HFFc6 (cell line): ENCODE measurements at regions not wholly inside any gene's neighbourhood (a gene's known extent, or its start where the extent isn't known, plus 50 kb on each side); places are given as distances from the start of the nearest gene placed in this dataset.

Experiments
- DNase-seq: peaks from one replicate; pipeline ENCODE4 v3.0.0-alpha.2; 2018
- H3K27ac Mint-ChIP-seq: 2 replicates; pipeline ENCODE4 v1.8.0; 2020; ENCODE audit warnings: mild to moderate bottlenecking, mixed read lengths
- H3K27me3 Mint-ChIP-seq: 2 replicates; pipeline ENCODE4 v1.8.0; 2021; ENCODE audit warnings: mild to moderate bottlenecking, moderate library complexity, mixed read lengths; ENCODE audit not compliant: insufficient read depth
- H3K36me3 Mint-ChIP-seq: 2 replicates; pipeline ENCODE4 v1.8.0; 2021; ENCODE audit warnings: low read depth, mixed read lengths
- H3K4me1 Mint-ChIP-seq: 2 replicates; pipeline ENCODE4 v1.8.0; 2020; ENCODE audit warnings: low read depth, mixed read lengths
- H3K4me3 Mint-ChIP-seq: 2 replicates; pipeline ENCODE4 v1.8.0; 2020; ENCODE audit warnings: mild to moderate bottlenecking, moderate library complexity, mixed read lengths
- H3K9me3 Mint-ChIP-seq: 2 replicates; pipeline ENCODE4 v1.8.0; 2020; ENCODE audit warnings: mild to moderate bottlenecking, mixed read lengths
- TF ChIP-seq, protein P1 (sequence below): fragments of 200-600 bp; sonication (generic); IDR thresholded peaks from 2 replicates; pipeline ENCODE4 v1.5.0; 2021; ENCODE audit warnings: antibody characterized with exemption, mild to moderate bottlenecking

DNA sequence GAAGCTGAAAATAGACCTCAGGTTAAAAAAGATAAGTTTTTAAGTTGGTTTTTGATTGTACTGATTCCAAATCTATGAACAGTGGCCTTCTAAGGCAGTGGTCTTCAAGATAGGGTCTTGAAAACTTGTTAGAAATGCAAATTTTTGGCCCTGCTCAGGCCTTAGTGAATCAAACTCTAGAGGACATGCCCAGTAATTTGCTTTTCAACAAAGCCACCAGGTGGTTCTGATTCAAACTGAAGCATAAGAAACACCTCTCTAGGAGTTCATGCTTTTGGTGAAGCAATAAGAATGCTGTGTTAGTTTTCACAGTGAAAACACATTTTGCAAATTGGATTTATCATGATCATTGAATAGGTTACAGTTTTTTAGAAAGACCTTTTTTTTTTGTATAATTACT is 1849.4 kb upstream of the AGA start:
- no peaks in the 10 kb centered on the region for H3K4me1 Mint-ChIP-seq
- H3K27ac Mint-ChIP-seq, result no peak overlapping the region
- no peak overlapping the region for H3K4me3 Mint-ChIP-seq
- no peaks in the 10 kb centered on the region for H3K36me3 Mint-ChIP-seq
- TF ChIP-seq, protein P1, sequence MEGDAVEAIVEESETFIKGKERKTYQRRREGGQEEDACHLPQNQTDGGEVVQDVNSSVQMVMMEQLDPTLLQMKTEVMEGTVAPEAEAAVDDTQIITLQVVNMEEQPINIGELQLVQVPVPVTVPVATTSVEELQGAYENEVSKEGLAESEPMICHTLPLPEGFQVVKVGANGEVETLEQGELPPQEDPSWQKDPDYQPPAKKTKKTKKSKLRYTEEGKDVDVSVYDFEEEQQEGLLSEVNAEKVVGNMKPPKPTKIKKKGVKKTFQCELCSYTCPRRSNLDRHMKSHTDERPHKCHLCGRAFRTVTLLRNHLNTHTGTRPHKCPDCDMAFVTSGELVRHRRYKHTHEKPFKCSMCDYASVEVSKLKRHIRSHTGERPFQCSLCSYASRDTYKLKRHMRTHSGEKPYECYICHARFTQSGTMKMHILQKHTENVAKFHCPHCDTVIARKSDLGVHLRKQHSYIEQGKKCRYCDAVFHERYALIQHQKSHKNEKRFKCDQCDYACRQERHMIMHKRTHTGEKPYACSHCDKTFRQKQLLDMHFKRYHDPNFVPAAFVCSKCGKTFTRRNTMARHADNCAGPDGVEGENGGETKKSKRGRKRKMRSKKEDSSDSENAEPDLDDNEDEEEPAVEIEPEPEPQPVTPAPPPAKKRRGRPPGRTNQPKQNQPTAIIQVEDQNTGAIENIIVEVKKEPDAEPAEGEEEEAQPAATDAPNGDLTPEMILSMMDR, result no peak
- peaks cover 25% of the 10 kb centered on the region for H3K9me3 Mint-ChIP-seq
- H3K27me3 Mint-ChIP-seq, result no peaks in the 10 kb centered on the region; the same call in 1 of the 2 replicates
- DNase-seq, result no peak

DNA sequence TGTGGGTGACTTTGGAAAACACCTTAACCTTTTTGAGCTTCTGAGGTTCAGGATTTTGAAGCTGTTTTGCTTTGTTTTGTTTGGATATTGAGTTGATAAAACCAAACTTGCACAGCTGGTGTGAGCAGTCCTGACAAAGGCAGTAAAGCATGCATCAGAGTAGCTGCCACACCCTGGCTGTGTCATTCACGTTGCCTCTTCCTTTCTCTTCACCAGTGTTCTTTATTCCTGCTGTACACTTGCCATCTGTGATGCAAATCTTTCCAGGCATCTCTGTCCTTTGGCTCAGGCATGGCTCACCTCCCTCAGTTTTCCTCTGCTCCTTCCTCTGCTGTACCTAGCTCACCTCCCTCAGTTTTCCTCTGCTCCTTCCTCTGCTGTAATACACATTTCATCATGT is 1850.2 kb upstream of the AGA start:
- no peak overlapping the region for H3K4me3 Mint-ChIP-seq
- H3K36me3 Mint-ChIP-seq, result no peaks in the 10 kb centered on the region
- TF ChIP-seq, protein P1, result no peak
- no peaks in the 10 kb centered on the region for H3K4me1 Mint-ChIP-seq
- peaks cover 21% of the 10 kb centered on the region for H3K9me3 Mint-ChIP-seq
- no peak overlapping the region for H3K27ac Mint-ChIP-seq
- no peak for DNase-seq
- H3K27me3 Mint-ChIP-seq, result no peaks in the 10 kb centered on the region; the same call in 1 of the 2 replicates

DNA sequence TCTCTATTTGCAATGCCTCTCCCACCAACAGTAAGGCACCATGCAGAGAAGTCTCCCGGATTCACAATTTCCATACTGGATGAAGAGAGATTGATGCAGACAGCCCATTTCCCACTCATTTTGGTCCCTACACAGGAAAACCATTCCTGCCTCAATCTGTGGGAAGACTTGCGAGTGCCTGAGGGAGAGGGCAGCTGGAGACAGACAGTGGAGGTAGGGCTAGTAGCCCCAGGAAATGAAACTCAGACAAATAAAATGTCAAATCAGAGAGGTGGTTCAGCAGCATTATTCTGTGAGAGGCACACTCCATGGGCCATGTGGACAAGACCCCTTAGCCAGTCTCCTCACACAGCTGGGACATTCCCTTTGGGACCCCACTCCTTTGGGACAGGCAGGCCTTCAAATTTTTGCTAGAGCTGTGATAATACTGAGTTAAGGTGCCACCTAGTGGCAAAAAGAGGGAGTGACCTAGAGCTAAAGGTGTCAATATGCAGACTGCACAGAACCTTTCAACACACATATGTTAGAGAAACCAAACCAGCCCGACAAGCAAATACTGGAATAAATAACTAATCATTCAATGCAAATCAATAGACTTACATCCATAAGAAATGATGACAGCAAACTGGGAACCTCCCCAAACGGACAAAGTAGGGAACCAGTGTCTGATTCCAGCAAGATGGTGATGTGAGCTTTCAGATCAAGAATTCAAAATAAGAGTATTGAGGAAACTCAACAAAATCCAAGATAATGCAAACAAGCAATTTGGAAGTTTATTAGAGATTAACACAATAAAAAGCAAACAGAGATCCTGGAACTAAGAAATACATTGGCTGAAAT is 1865.3 kb upstream of the AGA start:
- TF ChIP-seq, protein P1, result peak; percentile 90
- Mint-ChIP-seq H3K4me1 (no peaks in the 10 kb centered on the region), H3K27me3 (no peaks in the 10 kb centered on the region), H3K27ac (no peak overlapping the region), H3K9me3 (no peaks in the 10 kb centered on the region; the same call in 1 of the 2 replicates), H3K4me3 (no peak overlapping the region), H3K36me3 (no peaks in the 10 kb centered on the region)
- DNase-seq, result peak; percentile 21

DNA sequence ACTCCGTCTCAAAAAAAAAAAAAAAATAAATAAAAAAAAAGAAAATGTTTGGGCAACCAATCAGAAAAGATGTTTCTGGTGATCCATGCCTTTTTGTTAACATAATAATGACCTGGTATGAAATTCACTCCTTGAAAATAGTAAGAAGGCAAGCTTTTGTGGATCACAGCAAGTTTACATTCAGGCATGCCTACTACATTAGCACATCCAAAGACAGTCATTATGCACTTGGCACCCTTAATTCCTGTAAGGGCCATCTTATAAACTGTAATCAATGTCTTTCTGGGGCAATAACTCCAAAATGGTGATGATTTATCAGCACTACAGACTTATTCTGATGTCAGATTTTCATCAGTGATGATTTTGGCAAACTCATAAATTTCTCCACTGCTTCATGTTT is 1871.6 kb upstream of the AGA start:
- H3K4me1 Mint-ChIP-seq, result no peaks in the 10 kb centered on the region
- H3K27ac Mint-ChIP-seq, result no peak overlapping the region
- no peaks in the 10 kb centered on the region for H3K36me3 Mint-ChIP-seq
- no peak for DNase-seq
- no peaks in the 10 kb centered on the region for H3K27me3 Mint-ChIP-seq
- H3K9me3 Mint-ChIP-seq, result peaks cover 16% of the 10 kb centered on the region
- TF ChIP-seq, protein P1, result no peak
- H3K4me3 Mint-ChIP-seq, result no peak overlapping the region

DNA sequence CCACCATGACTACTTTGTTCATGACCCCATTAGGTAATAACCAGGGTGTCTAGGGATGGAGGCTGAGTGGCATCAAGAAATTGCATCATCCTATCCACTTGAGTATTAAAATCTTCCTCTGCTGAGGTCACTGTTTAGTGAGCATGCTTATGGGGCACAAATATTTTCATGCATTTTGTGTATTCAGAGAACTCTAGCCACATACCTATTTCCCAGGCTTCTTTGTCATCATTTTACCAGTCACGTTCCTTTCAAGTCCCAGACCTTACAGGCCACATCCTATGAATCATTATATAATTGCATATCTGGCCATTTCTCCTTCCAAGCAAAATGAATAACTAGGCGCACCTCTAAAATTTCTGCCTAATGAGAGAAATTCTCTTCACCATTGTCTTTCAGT is 1882.9 kb upstream of the AGA start:
- H3K27me3 Mint-ChIP-seq, result no peaks in the 10 kb centered on the region
- TF ChIP-seq, protein P1, result no peak
- no peak for DNase-seq
- H3K36me3 Mint-ChIP-seq, result no peaks in the 10 kb centered on the region
- H3K4me3 Mint-ChIP-seq, result no peak overlapping the region
- H3K4me1 Mint-ChIP-seq, result no peaks in the 10 kb centered on the region
- peaks cover 19% of the 10 kb centered on the region for H3K9me3 Mint-ChIP-seq
- no peak overlapping the region for H3K27ac Mint-ChIP-seq
